ENCODE measurements at regions not wholly inside any gene's neighbourhood (a gene's known extent, or its start where the extent isn't known, plus 50 kb on each side); places are given as distances from the start of the nearest gene placed in this dataset.

- Histone ChIP-seq H3K9ac (ENCODE audit: low read depth, low read length) (no peak overlapping the region), H2AK5ac (ENCODE audit: low read depth, low read length) (no peak overlapping the region), H2BK5ac (ENCODE audit: low read depth, low read length, poor library complexity, severe bottlenecking) (no peak overlapping the region), H2AFZ (replicated peaks; ENCODE audit: low read length, poor library complexity) (no peak overlapping the region), H3K23ac (ENCODE audit: low read depth, low read length) (no peak overlapping the region), H2AK9ac (replicated peaks; ENCODE audit: low read depth, low read length, poor library complexity) (no peak overlapping the region), H2BK20ac (ENCODE audit: low read depth, low read length) (no peak overlapping the region), H3K56ac (ENCODE audit: extremely low read depth, insufficient read depth, low read length) (no peak overlapping the region), H4K8ac (ENCODE audit: low read depth in 2 of 2, low read length in 2 of 2) (no peak overlapping the region), H3K27me3 (ENCODE audit: control insufficient read depth, insufficient read depth, low read length) (no peaks in the 10 kb centered on the region), H4K20me1 (ENCODE audit: insufficient read depth, low read length) (no peaks in the 10 kb centered on the region), H2BK15ac (ENCODE audit: low read depth, low read length) (no peak overlapping the region), H3K14ac (replicated peaks; ENCODE audit: low read depth, low read length) (no peak overlapping the region), H3K36me3 (ENCODE audit: control insufficient read depth, insufficient read depth, low read length) (no peaks in the 10 kb centered on the region), H3K4me2 (ENCODE audit: low read depth, low read length) (no peak overlapping the region), H4K5ac (ENCODE audit: low read depth, low read length) (no peak overlapping the region), H3K79me1 (ENCODE audit: low read depth in 1 of 2, low read length in 2 of 2) (no peaks in the 10 kb centered on the region), H3K4me3 (ENCODE audit: insufficient read depth, low read depth, low read length) (no peak overlapping the region), H4K91ac (ENCODE audit: insufficient read depth, low read depth, low read length) (no peak overlapping the region), H3K9me1 (ENCODE audit: insufficient read depth, low read length) (no peaks in the 10 kb centered on the region), H3K4me1 (ENCODE audit: control insufficient read depth, insufficient read depth, low read length) (no peaks in the 10 kb centered on the region), H3K27ac (ENCODE audit: insufficient read depth, low read length) (no peak overlapping the region), H2BK120ac (ENCODE audit: low read depth, low read length) (no peak overlapping the region), H3K18ac (ENCODE audit: low read depth, low read length) (no peak overlapping the region), H3K4ac (ENCODE audit: low read depth, low read length) (no peak overlapping the region), H3K9me3 (ENCODE audit: control insufficient read depth, insufficient read depth, low read length) (no peaks in the 10 kb centered on the region)
- DNase-seq (no peak), ATAC-seq (ENCODE audit: low read depth) (no peak)
- POLR2A ChIA-PET (ENCODE audit: unreplicated experiment): no interaction called here
- intact Hi-C loops (cut with micrococcal nuclease) (no loop called here), dilution Hi-C loops (cut with HindIII; ENCODE audit: low sequenced_read_pairs, unreplicated experiment) (no loop called here), in situ Hi-C loops (cut with MboI; ENCODE audit: low sequenced_read_pairs) (no loop called here)
- BruUV-seq (replicated peaks): no TSS peak
- CTCF ChIA-PET: no interaction called here
- no peak for TF ChIP-seq CEBPB (IDR thresholded peaks at IDR 0.05; ENCODE audit: low read depth, low read length)
- no peak for TF ChIP-seq BHLHE40 (IDR thresholded peaks at IDR 0.05; ENCODE audit: low read depth, low read length)
- TF ChIP-seq RAD21 (IDR thresholded peaks at IDR 0.05; ENCODE audit: low read length): no peak
- no peak for TF ChIP-seq POLR2A (IDR thresholded peaks at IDR 0.05; ENCODE audit: low read depth, low read length)
- no peak for TF ChIP-seq FOS (IDR thresholded peaks at IDR 0.05; ENCODE audit: low read depth, low read length)
- no peak for TF ChIP-seq ELK1 (IDR thresholded peaks at IDR 0.05; ENCODE audit: borderline replicate concordance, low read depth, low read length)
- TF ChIP-seq SMC3 (IDR thresholded peaks at IDR 0.05; ENCODE audit: low read depth, low read length): no peak
- no peak for TF ChIP-seq NFE2L2 (IDR thresholded peaks at IDR 0.05; ENCODE audit: low read depth, low read length)
- TF ChIP-seq MAZ (IDR thresholded peaks at IDR 0.05; ENCODE audit: borderline replicate concordance, low read depth, low read length): no peak
- no peak for TF ChIP-seq CHD1 (IDR thresholded peaks at IDR 0.05; ENCODE audit: low read depth, low read length)
- no peak for TF ChIP-seq RFX5 (IDR thresholded peaks at IDR 0.05; ENCODE audit: low read depth, low read length)
- TF ChIP-seq MXI1 (IDR thresholded peaks at IDR 0.05; ENCODE audit: borderline replicate concordance, low read depth, low read length): no peak
- TF ChIP-seq USF2 (IDR thresholded peaks at IDR 0.05; ENCODE audit: low read depth, low read length): no peak
- no peak for TF ChIP-seq RCOR1 (IDR thresholded peaks at IDR 0.05; ENCODE audit: insufficient replicate concordance, low read length)
- TF ChIP-seq MAFK (IDR thresholded peaks at IDR 0.05; ENCODE audit: low read depth, low read length): no peak
- TF ChIP-seq CTCF (conservative IDR thresholded peaks at IDR 0.05; ENCODE audit: low read depth, low read length): no peak
- WGBS, 2 experiments (ENCODE audit: extremely low coverage in 2 of 2, insufficient read length in 1 of 2): no CpG with 5 or more reads among the region's 2 CpGs
These were observed 189.4 kb upstream of the NCAM1 start for GRCh38 chr11:112771851-112772250.
